Hypothalamus (tissue), 51 donors: ENCODE measurements at regions not wholly inside any gene's neighbourhood (a gene's known extent, or its start where the extent isn't known, plus 50 kb on each side); places are given as distances from the start of the nearest gene placed in this dataset.

Experiments used
- DNase-seq, 51 donors: peaks; one replicate each; lab custom pipeline; 2025; lab: John Stamatoyannopoulos, UW

- no peak for DNase-seq
Measured at GRCh38 chr2:144944546-144945220, 424.8 kb upstream of the ZEB2 start.

GRCh38 chr2:144943986-144944385 is 424.1 kb upstream of the ZEB2 start:
- DNase-seq = no peak

- DNase-seq = no peak
Measured at GRCh38 chr2:144943293-144943941, 423.5 kb upstream of the ZEB2 start.

- DNase-seq = no peak
Measured at GRCh38 chr2:144942516-144943256, 422.8 kb upstream of the ZEB2 start.

- DNase-seq = no peak
Measured at GRCh38 chr2:144941743-144942488, 422.0 kb upstream of the ZEB2 start.

- DNase-seq = peak in 1 of 51 donors; percentile 36
Measured at GRCh38 chr2:144939590-144939989, 419.7 kb upstream of the ZEB2 start.

GRCh38 chr2:144937910-144938709 is 418.2 kb upstream of the ZEB2 start:
- DNase-seq = peak in 1 of 51 donors; percentile 37

GRCh38 chr2:144937066-144937465 is 417.1 kb upstream of the ZEB2 start:
- no peak for DNase-seq

- DNase-seq = no peak
Measured at GRCh38 chr2:144936442-144936841, 416.5 kb upstream of the ZEB2 start.

GRCh38 chr2:144935736-144936135 is 415.8 kb upstream of the ZEB2 start:
- DNase-seq = no peak

GRCh38 chr2:144935191-144935590 is 415.3 kb upstream of the ZEB2 start:
- no peak for DNase-seq

- no peak for DNase-seq
Measured at GRCh38 chr2:144931960-144932359, 412.0 kb upstream of the ZEB2 start.

GRCh38 chr2:144931480-144931879 is 411.6 kb upstream of the ZEB2 start:
- no peak for DNase-seq

- no peak for DNase-seq
Measured at GRCh38 chr2:144927429-144927828, 407.5 kb upstream of the ZEB2 start.

- DNase-seq = no peak
Measured at GRCh38 chr2:144925886-144926285, 406.0 kb upstream of the ZEB2 start.

- peak in 1 of 51 donors; percentile 2 for DNase-seq
Measured at GRCh38 chr2:144924827-144925226, 404.9 kb upstream of the ZEB2 start.

- DNase-seq = no peak
Measured at GRCh38 chr2:144922519-144922918, 402.6 kb upstream of the ZEB2 start.

- DNase-seq = no peak
Measured at GRCh38 chr2:144920755-144921530, 401.0 kb upstream of the ZEB2 start.

GRCh38 chr2:144914622-144915318 is 394.9 kb upstream of the ZEB2 start:
- DNase-seq = no peak
